Upper lobe of left lung (tissue), 4 donors: ENCODE measurements at regions not wholly inside any gene's neighbourhood (a gene's known extent, or its start where the extent isn't known, plus 50 kb on each side); places are given as distances from the start of the nearest gene placed in this dataset.

Experiments used
- EP300 ChIP-seq, 4 donors: sonication (generic); formaldehyde crosslinking; IDR thresholded peaks; one replicate each; pipeline ENCODE4 v1.5.1; 2017; ENCODE audit warnings: antibody characterized with exemption in 4 of 4, control low read depth in 2 of 4
- POLR2A ChIP-seq, 4 donors: fragments of 450-650 bp; IDR thresholded peaks; one replicate each; pipeline ENCODE4 v1.5.1; 2016 to 2017; ENCODE audit warnings: antibody characterized with exemption in 4 of 4, mild to moderate bottlenecking in 2 of 4
- POLR2AphosphoS5 ChIP-seq, 2 donors: sonication (generic); formaldehyde crosslinking; IDR thresholded peaks; one replicate each; pipeline ENCODE4 v1.5.1; 2017; ENCODE audit warnings: antibody characterized with exemption in 2 of 2
- TF ChIP-seq, protein P1 (sequence below), 6 experiments: fragments of 450-650 bp in 4 of 6; fragments of 200-600 bp in 2 of 6; sonication (generic) in 2 of 6; IDR thresholded peaks; one replicate each; pipeline ENCODE4 v1.5.1; 2016 to 2019; ENCODE audit warnings: antibody characterized with exemption in 6 of 6

DNA sequence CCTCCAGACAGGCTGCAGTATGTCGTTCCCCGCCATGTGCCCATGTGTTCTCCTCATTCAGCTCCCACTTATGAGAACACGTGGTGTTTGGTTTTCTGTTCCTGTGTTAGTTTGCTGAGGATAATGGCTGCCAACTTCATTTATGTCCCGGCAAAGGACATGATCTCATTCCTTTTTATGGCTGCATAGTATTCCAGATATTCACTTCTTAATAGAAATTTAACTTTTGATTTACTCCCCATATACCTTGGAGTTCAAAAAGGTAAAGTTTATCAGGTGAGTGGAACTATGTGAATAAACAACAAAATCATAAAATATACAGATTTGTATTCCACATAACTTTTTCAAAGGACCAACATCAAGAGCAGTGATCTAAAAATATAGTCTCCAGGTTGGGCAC, 372.6 kb downstream of the STK39 start:
- TF ChIP-seq, protein P1, sequence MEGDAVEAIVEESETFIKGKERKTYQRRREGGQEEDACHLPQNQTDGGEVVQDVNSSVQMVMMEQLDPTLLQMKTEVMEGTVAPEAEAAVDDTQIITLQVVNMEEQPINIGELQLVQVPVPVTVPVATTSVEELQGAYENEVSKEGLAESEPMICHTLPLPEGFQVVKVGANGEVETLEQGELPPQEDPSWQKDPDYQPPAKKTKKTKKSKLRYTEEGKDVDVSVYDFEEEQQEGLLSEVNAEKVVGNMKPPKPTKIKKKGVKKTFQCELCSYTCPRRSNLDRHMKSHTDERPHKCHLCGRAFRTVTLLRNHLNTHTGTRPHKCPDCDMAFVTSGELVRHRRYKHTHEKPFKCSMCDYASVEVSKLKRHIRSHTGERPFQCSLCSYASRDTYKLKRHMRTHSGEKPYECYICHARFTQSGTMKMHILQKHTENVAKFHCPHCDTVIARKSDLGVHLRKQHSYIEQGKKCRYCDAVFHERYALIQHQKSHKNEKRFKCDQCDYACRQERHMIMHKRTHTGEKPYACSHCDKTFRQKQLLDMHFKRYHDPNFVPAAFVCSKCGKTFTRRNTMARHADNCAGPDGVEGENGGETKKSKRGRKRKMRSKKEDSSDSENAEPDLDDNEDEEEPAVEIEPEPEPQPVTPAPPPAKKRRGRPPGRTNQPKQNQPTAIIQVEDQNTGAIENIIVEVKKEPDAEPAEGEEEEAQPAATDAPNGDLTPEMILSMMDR (IDR thresholded peaks at IDR 0.05), result no peak
- TF ChIP-seq POLR2A (IDR thresholded peaks at IDR 0.05) (no peak), EP300 (IDR thresholded peaks at IDR 0.05) (no peak), POLR2AphosphoS5 (IDR thresholded peaks at IDR 0.05) (no peak)
